Activated CD8-positive, alpha-beta T cell treated with anti-CD3 and anti-CD28 coated beads for 36 hours (primary cell): ENCODE measurements at regions not wholly inside any gene's neighbourhood (a gene's known extent, or its start where the extent isn't known, plus 50 kb on each side); places are given as distances from the start of the nearest gene placed in this dataset.

Experiments
- ATAC-seq: fragments of 200-7000 bp; cut with Tn5 transposase; one replicate; pipeline ENCODE4 v1.10.0; 2021; ENCODE audit warnings: mild to moderate bottlenecking, moderate library complexity
- CTCF ChIA-PET: fragments of 350-600 bp; sonication (Branson Sonifier 250); formaldehyde crosslinking; loops from one replicate; lab custom pipeline; 2021; ENCODE audit warnings: antibody characterized with exemption; lab: Charles Lee
- POLR2A ChIA-PET: fragments of 350-600 bp; sonication (Branson Sonifier 250); formaldehyde crosslinking; loops from one replicate; lab custom pipeline; 2021; ENCODE audit warnings: antibody characterized with exemption; lab: Charles Lee
- DNase-seq: peaks from one replicate; pipeline ENCODE4 v3.0.0-alpha.2; 2020
- H3K27ac Mint-ChIP-seq: one replicate; pipeline ENCODE4 v1.8.0; 2021; ENCODE audit warnings: mild to moderate bottlenecking, mixed read lengths
- H3K27me3 Mint-ChIP-seq: one replicate; pipeline ENCODE4 v1.8.0; 2021; ENCODE audit warnings: mixed read lengths
- H3K36me3 Mint-ChIP-seq: one replicate; pipeline ENCODE4 v1.8.0; 2021; ENCODE audit warnings: low read depth, mixed read lengths
- H3K4me1 Mint-ChIP-seq: one replicate; pipeline ENCODE4 v1.8.0; 2021; ENCODE audit warnings: low read depth, mixed read lengths
- H3K4me3 Mint-ChIP-seq: one replicate; pipeline ENCODE4 v1.8.0; 2021; ENCODE audit warnings: mild to moderate bottlenecking, moderate library complexity, mixed read lengths
- H3K9me3 Mint-ChIP-seq: one replicate; pipeline ENCODE4 v1.8.0; 2021; ENCODE audit warnings: mixed read lengths
- intact Hi-C: fragments of 100-400 bp; cut with micrococcal nuclease; formaldehyde crosslinking; loops from one replicate; pipeline ENCODE4 v1.10.0; 2022
- TF ChIP-seq, protein P1 (sequence below): fragments of 200-600 bp; IDR thresholded peaks from one replicate; pipeline ENCODE4 v1.8.0; 2022; ENCODE audit warnings: antibody characterized with exemption, mild to moderate bottlenecking

- H3K27ac Mint-ChIP-seq, result no peak overlapping the region
- ATAC-seq (no peak), DNase-seq (no peak)
- TF ChIP-seq, protein P1, sequence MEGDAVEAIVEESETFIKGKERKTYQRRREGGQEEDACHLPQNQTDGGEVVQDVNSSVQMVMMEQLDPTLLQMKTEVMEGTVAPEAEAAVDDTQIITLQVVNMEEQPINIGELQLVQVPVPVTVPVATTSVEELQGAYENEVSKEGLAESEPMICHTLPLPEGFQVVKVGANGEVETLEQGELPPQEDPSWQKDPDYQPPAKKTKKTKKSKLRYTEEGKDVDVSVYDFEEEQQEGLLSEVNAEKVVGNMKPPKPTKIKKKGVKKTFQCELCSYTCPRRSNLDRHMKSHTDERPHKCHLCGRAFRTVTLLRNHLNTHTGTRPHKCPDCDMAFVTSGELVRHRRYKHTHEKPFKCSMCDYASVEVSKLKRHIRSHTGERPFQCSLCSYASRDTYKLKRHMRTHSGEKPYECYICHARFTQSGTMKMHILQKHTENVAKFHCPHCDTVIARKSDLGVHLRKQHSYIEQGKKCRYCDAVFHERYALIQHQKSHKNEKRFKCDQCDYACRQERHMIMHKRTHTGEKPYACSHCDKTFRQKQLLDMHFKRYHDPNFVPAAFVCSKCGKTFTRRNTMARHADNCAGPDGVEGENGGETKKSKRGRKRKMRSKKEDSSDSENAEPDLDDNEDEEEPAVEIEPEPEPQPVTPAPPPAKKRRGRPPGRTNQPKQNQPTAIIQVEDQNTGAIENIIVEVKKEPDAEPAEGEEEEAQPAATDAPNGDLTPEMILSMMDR, result no peak
- peaks cover 10% of the 10 kb centered on the region for H3K4me1 Mint-ChIP-seq
- H3K27me3 Mint-ChIP-seq, result peaks cover 19% of the 10 kb centered on the region
- CTCF ChIA-PET, result interaction anchor here (0.9 to 3.5 kb wide), 3 partner anchors 10 to 22 kb away, joined by 3 to 18 read pairs (median 3); no protein-coding TSS in a partner anchor
- POLR2A ChIA-PET, result no interaction called here
- H3K9me3 Mint-ChIP-seq, result no peaks in the 10 kb centered on the region
- intact Hi-C loops, result no loop called here
- H3K36me3 Mint-ChIP-seq, result no peaks in the 10 kb centered on the region
- no peak overlapping the region for H3K4me3 Mint-ChIP-seq
Observed at GRCh38 chr4:128552586-128552907, 257.0 kb upstream of the JADE1 start.

GRCh38 chr4:128551280-128551679 is 258.2 kb upstream of the JADE1 start:
- Mint-ChIP-seq H3K27me3 (peaks cover 21% of the 10 kb centered on the region), H3K4me3 (no peak overlapping the region), H3K36me3 (no peaks in the 10 kb centered on the region), H3K27ac (no peak overlapping the region), H3K4me1 (peaks cover 10% of the 10 kb centered on the region), H3K9me3 (no peaks in the 10 kb centered on the region)
- ATAC-seq (no peak), DNase-seq (no peak)
- intact Hi-C loops, result no loop called here
- TF ChIP-seq, protein P1, result no peak
- POLR2A ChIA-PET, result no interaction called here
- CTCF ChIA-PET, result no interaction called here

DNA sequence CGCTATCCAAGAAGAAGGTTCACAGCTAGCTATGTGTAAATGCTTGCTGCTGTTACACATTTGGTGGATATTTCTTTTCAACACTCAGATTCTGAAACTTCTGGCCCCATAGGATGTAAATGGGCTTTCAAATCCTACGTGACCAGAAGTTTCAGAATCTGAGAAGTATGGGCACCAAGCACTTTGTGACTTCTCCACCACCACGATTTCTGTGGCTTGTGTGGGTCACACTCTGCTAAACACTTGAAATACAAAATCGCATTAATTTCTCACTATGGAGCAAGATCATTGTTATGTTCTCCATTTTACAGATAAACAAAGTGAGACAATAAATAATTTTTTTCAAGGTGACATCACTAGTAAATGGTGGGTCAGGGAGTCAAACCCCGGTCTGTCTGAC is 259.4 kb upstream of the JADE1 start:
- POLR2A ChIA-PET, result no interaction called here
- Mint-ChIP-seq H3K27ac (no peak overlapping the region), H3K27me3 (peaks cover 18% of the 10 kb centered on the region), H3K36me3 (no peaks in the 10 kb centered on the region), H3K4me3 (no peak overlapping the region), H3K9me3 (no peaks in the 10 kb centered on the region), H3K4me1 (peaks cover 10% of the 10 kb centered on the region)
- DNase-seq, result no peak
- CTCF ChIA-PET, result no interaction called here
- TF ChIP-seq, protein P1, result no peak
- ATAC-seq, result no peak
- intact Hi-C loops, result no loop called here

- CTCF ChIA-PET, result no interaction called here
Observed at GRCh38 chr4:128549636-128550035, 259.9 kb upstream of the JADE1 start.

DNA sequence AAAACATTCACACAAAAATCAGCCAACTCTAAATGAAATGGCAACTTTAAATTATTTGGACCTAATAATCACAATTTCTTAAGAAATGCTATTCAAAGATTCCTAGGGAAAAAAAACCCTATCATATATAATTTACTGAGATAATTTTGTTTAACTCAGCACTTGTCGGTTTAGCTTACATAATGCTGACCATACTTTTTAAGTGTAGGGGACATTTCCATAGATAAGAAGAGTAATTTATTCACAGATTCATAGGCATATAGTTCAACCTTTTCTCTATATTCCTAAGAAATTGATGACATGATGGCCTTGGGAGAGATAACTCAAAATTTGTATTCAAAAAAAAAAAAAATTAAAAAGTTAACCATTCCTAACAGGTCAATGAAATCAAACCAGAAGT is 260.8 kb upstream of the PGRMC2 start:
- TF ChIP-seq, protein P1, result no peak
- H3K27ac Mint-ChIP-seq, result no peak overlapping the region
- ChIA-PET CTCF (no interaction called here), POLR2A (no interaction called here)
- ATAC-seq (no peak), DNase-seq (no peak)
- no peaks in the 10 kb centered on the region for H3K9me3 Mint-ChIP-seq
- intact Hi-C loops, result no loop called here
- H3K4me1 Mint-ChIP-seq, result peaks cover 6% of the 10 kb centered on the region
- H3K36me3 Mint-ChIP-seq, result no peaks in the 10 kb centered on the region
- peaks cover 16% of the 10 kb centered on the region for H3K27me3 Mint-ChIP-seq
- H3K4me3 Mint-ChIP-seq, result no peak overlapping the region

More at GRCh38 chr4:128549636-128550035, 259.9 kb upstream of the JADE1 start:
- no peak for DNase-seq
- H3K4me1 Mint-ChIP-seq, result peaks cover 10% of the 10 kb centered on the region
- ATAC-seq, result no peak
- peaks cover 18% of the 10 kb centered on the region for H3K27me3 Mint-ChIP-seq
- TF ChIP-seq, protein P1, result no peak
- H3K9me3 Mint-ChIP-seq, result no peaks in the 10 kb centered on the region
- POLR2A ChIA-PET, result no interaction called here
- H3K27ac Mint-ChIP-seq, result no peak overlapping the region
- H3K4me3 Mint-ChIP-seq, result no peak overlapping the region
- intact Hi-C loops, result no loop called here
- H3K36me3 Mint-ChIP-seq, result no peaks in the 10 kb centered on the region
